ENCODE measurements at regions not wholly inside any gene's neighbourhood (a gene's known extent, or its start where the extent isn't known, plus 50 kb on each side); places are given as distances from the start of the nearest gene placed in this dataset.

GRCh38 chr1:50261951-50262350 is 153.2 kb downstream of the ELAVL4 start:
- H3K36me3 ChIP-seq (ENCODE audit: control insufficient read depth in 5 of 5, insufficient read depth in 5 of 5, low read length in 5 of 5) = no peaks in the 10 kb centered on the region
- no peaks in the 10 kb centered on the region for H3K9me3 ChIP-seq (ENCODE audit: control insufficient read depth in 5 of 5, low read length in 5 of 5)
- H3K9ac ChIP-seq (ENCODE audit: low read length in 5 of 5) = no peak overlapping the region
- peaks cover 0 to 3% (median 0%) of the 10 kb centered on the region in 5 donors for H3K27me3 ChIP-seq (ENCODE audit: control insufficient read depth in 5 of 5, insufficient read depth in 4 of 5, low read length in 5 of 5)
- H3K4me3 ChIP-seq (ENCODE audit: low read depth in 1 of 5, low read length in 5 of 5) = no peak overlapping the region
- H3K4me1 ChIP-seq (ENCODE audit: control insufficient read depth in 5 of 5, insufficient read depth in 5 of 5, low read length in 5 of 5) = peaks cover 0 to 15% (median 13%) of the 10 kb centered on the region in 5 donors
- no peak overlapping the region for H3K27ac ChIP-seq (ENCODE audit: low read depth, low read length)

- no peak overlapping the region for H3K27ac ChIP-seq (ENCODE audit: low read depth, low read length)
- no peaks in the 10 kb centered on the region for H3K4me1 ChIP-seq (ENCODE audit: control insufficient read depth in 5 of 5, insufficient read depth in 5 of 5, low read length in 5 of 5)
- no peak overlapping the region for H3K4me3 ChIP-seq (ENCODE audit: low read depth in 1 of 5, low read length in 5 of 5)
- H3K9me3 ChIP-seq (ENCODE audit: control insufficient read depth in 5 of 5, low read length in 5 of 5) = no peaks in the 10 kb centered on the region
- H3K9ac ChIP-seq (ENCODE audit: low read length in 5 of 5) = no peak overlapping the region
- peaks cover 0 to 3% (median 0%) of the 10 kb centered on the region in 5 donors for H3K27me3 ChIP-seq (ENCODE audit: control insufficient read depth in 5 of 5, insufficient read depth in 4 of 5, low read length in 5 of 5)
- H3K36me3 ChIP-seq (ENCODE audit: control insufficient read depth in 5 of 5, insufficient read depth in 5 of 5, low read length in 5 of 5) = no peaks in the 10 kb centered on the region
Measured at GRCh38 chr1:50257940-50258685, 149.4 kb downstream of the ELAVL4 start.

DNA sequence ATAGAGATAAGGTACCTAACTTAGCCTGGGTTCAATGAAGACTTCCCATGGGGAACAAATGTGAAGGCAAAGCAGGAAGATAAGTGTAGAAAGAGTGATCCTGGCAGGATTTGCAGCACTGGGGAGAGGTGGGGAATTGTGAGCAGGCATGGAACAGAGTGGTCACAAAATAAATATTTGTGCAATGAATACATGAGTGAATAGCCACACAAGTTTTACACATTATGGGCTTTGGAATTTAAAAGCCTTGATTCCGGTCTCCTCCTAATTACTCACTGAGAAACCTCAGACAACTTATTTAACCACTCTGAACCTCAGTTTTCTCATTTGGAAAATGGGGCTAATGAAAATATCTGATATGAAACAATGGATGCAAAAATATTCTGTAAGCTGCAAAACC is 148.3 kb downstream of the ELAVL4 start:
- Histone ChIP-seq H3K4me3 (ENCODE audit: low read depth in 1 of 5, low read length in 5 of 5) (no peak overlapping the region), H3K27ac (ENCODE audit: low read depth, low read length) (no peak overlapping the region), H3K4me1 (ENCODE audit: control insufficient read depth in 5 of 5, insufficient read depth in 5 of 5, low read length in 5 of 5) (no peaks in the 10 kb centered on the region), H3K9ac (ENCODE audit: low read length in 5 of 5) (no peak overlapping the region), H3K9me3 (ENCODE audit: control insufficient read depth in 5 of 5, low read length in 5 of 5) (no peaks in the 10 kb centered on the region), H3K36me3 (ENCODE audit: control insufficient read depth in 5 of 5, insufficient read depth in 5 of 5, low read length in 5 of 5) (no peaks in the 10 kb centered on the region), H3K27me3 (ENCODE audit: control insufficient read depth in 5 of 5, insufficient read depth in 4 of 5, low read length in 5 of 5) (peaks cover 0 to 3% (median 0%) of the 10 kb centered on the region in 5 donors)

All from subcutaneous abdominal adipose tissue (tissue), 5 donors.